ENCODE measurements at regions not wholly inside any gene's neighbourhood (a gene's known extent, or its start where the extent isn't known, plus 50 kb on each side); places are given as distances from the start of the nearest gene placed in this dataset.

- Histone ChIP-seq H3K27me3 (ENCODE audit: control insufficient read depth, insufficient read depth, low read length) (peaks cover 4% of the 10 kb centered on the region; the same call in 1 of the 2 replicates), H3K27ac (ENCODE audit: low read length) (no peak overlapping the region), H3K4me3 (ENCODE audit: low read depth in 2 of 2, low read length in 2 of 2) (no peak overlapping the region), H3K9me3 (ENCODE audit: control insufficient read depth, insufficient read depth, low read depth, low read length) (no peaks in the 10 kb centered on the region), H3K36me3 (ENCODE audit: control insufficient read depth, insufficient read depth, low read length) (no peaks in the 10 kb centered on the region), H3K4me1 (ENCODE audit: control insufficient read depth, insufficient read depth, low read length) (no peaks in the 10 kb centered on the region)
- TF ChIP-seq SIN3A (IDR thresholded peaks at IDR 0.05; ENCODE audit: borderline replicate concordance, insufficient read depth, low read depth, low read length), result no peak
- TF ChIP-seq, protein P1, sequence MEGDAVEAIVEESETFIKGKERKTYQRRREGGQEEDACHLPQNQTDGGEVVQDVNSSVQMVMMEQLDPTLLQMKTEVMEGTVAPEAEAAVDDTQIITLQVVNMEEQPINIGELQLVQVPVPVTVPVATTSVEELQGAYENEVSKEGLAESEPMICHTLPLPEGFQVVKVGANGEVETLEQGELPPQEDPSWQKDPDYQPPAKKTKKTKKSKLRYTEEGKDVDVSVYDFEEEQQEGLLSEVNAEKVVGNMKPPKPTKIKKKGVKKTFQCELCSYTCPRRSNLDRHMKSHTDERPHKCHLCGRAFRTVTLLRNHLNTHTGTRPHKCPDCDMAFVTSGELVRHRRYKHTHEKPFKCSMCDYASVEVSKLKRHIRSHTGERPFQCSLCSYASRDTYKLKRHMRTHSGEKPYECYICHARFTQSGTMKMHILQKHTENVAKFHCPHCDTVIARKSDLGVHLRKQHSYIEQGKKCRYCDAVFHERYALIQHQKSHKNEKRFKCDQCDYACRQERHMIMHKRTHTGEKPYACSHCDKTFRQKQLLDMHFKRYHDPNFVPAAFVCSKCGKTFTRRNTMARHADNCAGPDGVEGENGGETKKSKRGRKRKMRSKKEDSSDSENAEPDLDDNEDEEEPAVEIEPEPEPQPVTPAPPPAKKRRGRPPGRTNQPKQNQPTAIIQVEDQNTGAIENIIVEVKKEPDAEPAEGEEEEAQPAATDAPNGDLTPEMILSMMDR (IDR thresholded peaks at IDR 0.05), result no peak
- no peak for TF ChIP-seq POLR2AphosphoS5 (IDR thresholded peaks at IDR 0.05; ENCODE audit: low read depth, low read length)
- TF ChIP-seq TCF7L2 (IDR thresholded peaks at IDR 0.05; ENCODE audit: low read depth, low read length), result no peak
- no peak for TF ChIP-seq REST (IDR thresholded peaks at IDR 0.05; ENCODE audit: insufficient read depth in 1 of 2, low read depth in 2 of 2, low read length in 1 of 2)
- in situ Hi-C loops (cut with HindIII; ENCODE audit: low pct_unique_long_range_greater_than_20kb, low sequenced_read_pairs) (no loop called here), intact Hi-C loops (cut with micrococcal nuclease; ENCODE audit: unreplicated experiment) (no loop called here)
- DNase-seq (ENCODE audit: low read depth, low spot score), result no peak
- ChIA-PET POLR2A (no interaction called here), CTCF (no interaction called here)
- BruUV-seq (replicated peaks), result no TSS peak
- ATAC-seq, result no peak
These were observed 334.4 kb upstream of the SPRED2 start for GRCh38 chr2:65766768-65767267.

- Histone ChIP-seq H3K4me3 (ENCODE audit: low read depth in 2 of 2, low read length in 2 of 2) (no peak overlapping the region), H3K27ac (ENCODE audit: low read length) (no peak overlapping the region), H3K27me3 (ENCODE audit: control insufficient read depth, insufficient read depth, low read length) (peaks cover 2% of the 10 kb centered on the region; the same call in 1 of the 2 replicates), H3K9me3 (ENCODE audit: control insufficient read depth, insufficient read depth, low read depth, low read length) (no peaks in the 10 kb centered on the region), H3K4me1 (ENCODE audit: control insufficient read depth, insufficient read depth, low read length) (no peaks in the 10 kb centered on the region), H3K36me3 (ENCODE audit: control insufficient read depth, insufficient read depth, low read length) (no peaks in the 10 kb centered on the region)
- TF ChIP-seq REST (IDR thresholded peaks at IDR 0.05; ENCODE audit: insufficient read depth in 1 of 2, low read depth in 2 of 2, low read length in 1 of 2) (no peak), POLR2AphosphoS5 (IDR thresholded peaks at IDR 0.05; ENCODE audit: low read depth, low read length) (no peak), SIN3A (IDR thresholded peaks at IDR 0.05; ENCODE audit: borderline replicate concordance, insufficient read depth, low read depth, low read length) (no peak), TCF7L2 (IDR thresholded peaks at IDR 0.05; ENCODE audit: low read depth, low read length) (no peak)
- TF ChIP-seq, protein P1 (IDR thresholded peaks at IDR 0.05), result no peak
- BruUV-seq (replicated peaks), result no TSS peak
- ATAC-seq (no peak), DNase-seq (ENCODE audit: low read depth, low spot score) (no peak)
- POLR2A ChIA-PET, result no interaction called here
- CTCF ChIA-PET, result no interaction called here
- in situ Hi-C loops (cut with HindIII; ENCODE audit: low pct_unique_long_range_greater_than_20kb, low sequenced_read_pairs), result no loop called here
- intact Hi-C loops (cut with micrococcal nuclease; ENCODE audit: unreplicated experiment), result no loop called here
These were observed 333.0 kb upstream of the SPRED2 start for GRCh38 chr2:65765376-65765775.

Measured in Panc1 (cell line).